ENCODE measurements at regions not wholly inside any gene's neighbourhood (a gene's known extent, or its start where the extent isn't known, plus 50 kb on each side); places are given as distances from the start of the nearest gene placed in this dataset.
A peak's percentile ranks its signal among the peaks of the same experiment; 100 is the strongest.
"Not testable (repeated sequence)": the region's sequence is repeated elsewhere in the genome, so short reads cannot be mapped to it uniquely, and the experiment has no call there.

- H4K20me1 ChIP-seq (ENCODE audit: insufficient read depth); H3K9me2 ChIP-seq; H3K27ac ChIP-seq (ENCODE audit: low read depth in 2 of 2, low read length in 1 of 2); H3K79me2 ChIP-seq (ENCODE audit: insufficient read depth); H3K4me3 ChIP-seq (ENCODE audit: low read depth in 2 of 2, low read length in 1 of 2); H3K4me2 ChIP-seq; H2AFZ ChIP-seq (ENCODE audit: low read depth); H3F3A ChIP-seq (replicated peaks; ENCODE audit: insufficient read depth); H3K9me3 ChIP-seq; H3K36me3 ChIP-seq (replicated peaks in 1 of 2; ENCODE audit: control insufficient read depth in 1 of 2, insufficient read depth in 2 of 2, low read length in 1 of 2); H3K27me3 ChIP-seq (ENCODE audit: insufficient read depth); H3K9ac ChIP-seq; DNase-seq; H3K4me1 ChIP-seq (ENCODE audit: control insufficient read depth in 1 of 2, insufficient read depth in 2 of 2, low read depth in 1 of 2, low read length in 1 of 2); POLR2A ChIA-PET: not testable (repeated sequence)
- WGBS (ENCODE audit: low lambda C conversion rate) = 42% methylated on average over 5 of the region's 6 CpGs
- CTCF ChIA-PET = interaction anchor here (0.6 kb wide), 1 partner anchor 239 kb away, joined by 3 read pairs; no protein-coding TSS in a partner anchor
Measured at GRCh38 chrX:150231368-150231767, 131.7 kb upstream of the MAMLD1 start.

- H3K4me2 ChIP-seq; H3K9me2 ChIP-seq; H3K27me3 ChIP-seq (ENCODE audit: insufficient read depth); H3K27ac ChIP-seq (ENCODE audit: low read depth in 2 of 2, low read length in 1 of 2); H3K36me3 ChIP-seq (replicated peaks in 1 of 2; ENCODE audit: control insufficient read depth in 1 of 2, insufficient read depth in 2 of 2, low read length in 1 of 2); H2AFZ ChIP-seq (ENCODE audit: low read depth); H4K20me1 ChIP-seq (ENCODE audit: insufficient read depth); CTCF ChIA-PET; H3F3A ChIP-seq (replicated peaks; ENCODE audit: insufficient read depth); H3K9ac ChIP-seq; H3K9me3 ChIP-seq; DNase-seq; H3K4me1 ChIP-seq (ENCODE audit: control insufficient read depth in 1 of 2, insufficient read depth in 2 of 2, low read depth in 1 of 2, low read length in 1 of 2); H3K79me2 ChIP-seq (ENCODE audit: insufficient read depth); H3K4me3 ChIP-seq (ENCODE audit: low read depth in 2 of 2, low read length in 1 of 2); POLR2A ChIA-PET: not testable (repeated sequence)
- 30% methylated on average over 4 of the region's 5 CpGs for WGBS (ENCODE audit: low lambda C conversion rate)
Measured at GRCh38 chrX:150232222-150232621, 130.9 kb upstream of the MAMLD1 start.

DNA sequence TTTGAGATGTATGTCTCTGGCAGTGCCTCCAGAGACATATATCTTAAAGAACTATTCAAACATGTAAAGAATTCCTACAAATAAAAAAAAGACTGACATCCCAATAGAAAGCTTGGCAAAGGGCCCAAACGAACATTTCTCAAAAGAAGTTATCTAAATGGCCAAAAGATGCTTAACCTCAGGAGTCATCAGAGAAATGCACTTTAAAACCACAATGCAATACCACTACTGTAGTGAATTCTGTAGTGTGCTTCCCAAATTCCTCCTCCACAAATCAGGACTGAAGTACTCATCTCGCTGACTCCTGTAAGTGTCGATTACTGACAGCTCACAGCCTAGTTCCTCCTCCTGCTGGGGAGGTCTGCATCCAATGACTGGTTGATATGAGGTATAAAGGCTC is 129.0 kb upstream of the MAMLD1 start:
- Histone ChIP-seq H3K36me3 (replicated peaks in 1 of 2; ENCODE audit: control insufficient read depth in 1 of 2, insufficient read depth in 2 of 2, low read length in 1 of 2) (no peaks in the 10 kb centered on the region), H4K20me1 (ENCODE audit: insufficient read depth) (no peaks in the 10 kb centered on the region), H3K27ac (ENCODE audit: low read depth in 2 of 2, low read length in 1 of 2) (no peak overlapping the region), H3K79me2 (ENCODE audit: insufficient read depth) (no peaks in the 10 kb centered on the region), H3K9ac (no peak overlapping the region), H3K27me3 (ENCODE audit: insufficient read depth) (no peaks in the 10 kb centered on the region), H3K9me3 (no peaks in the 10 kb centered on the region; the same call in 1 of the 2 replicates), H3K4me3 (ENCODE audit: low read depth in 2 of 2, low read length in 1 of 2) (no peak overlapping the region), H3K4me1 (ENCODE audit: control insufficient read depth in 1 of 2, insufficient read depth in 2 of 2, low read depth in 1 of 2, low read length in 1 of 2) (no peaks in the 10 kb centered on the region; a peak in 1 of 4 replicates), H3K4me2 (no peak overlapping the region), H3K9me2 (no peaks in the 10 kb centered on the region), H2AFZ (ENCODE audit: low read depth) (no peak overlapping the region), H3F3A (replicated peaks; ENCODE audit: insufficient read depth) (peaks cover 4% of the 10 kb centered on the region)
- POLR2A ChIA-PET = no interaction called here
- DNase-seq = no peak
- WGBS (ENCODE audit: low lambda C conversion rate) = 22% methylated on average over 2 of the region's 3 CpGs
- TF ChIP-seq NRF1 (IDR thresholded peaks at IDR 0.05; ENCODE audit: low read depth, low read length) = no peak
- no peak for TF ChIP-seq ELF1 (IDR thresholded peaks at IDR 0.05)
- TF ChIP-seq CHD2 (IDR thresholded peaks at IDR 0.05; ENCODE audit: low read length, partially characterized antibody) = no peak
- TF ChIP-seq EZH2phosphoT487 (IDR thresholded peaks at IDR 0.05; ENCODE audit: borderline replicate concordance, low read depth) = no peak
- TF ChIP-seq JUND (IDR thresholded peaks at IDR 0.05) = peak; percentile 26; the same call in 1 of the 2 replicates
- TF ChIP-seq TEAD4 (IDR thresholded peaks at IDR 0.05; ENCODE audit: borderline replicate concordance, insufficient read depth) = peak; percentile 16; the same call in 1 of the 2 replicates
- no peak for TF ChIP-seq MXI1 (IDR thresholded peaks at IDR 0.05; ENCODE audit: low read depth, low read length)
- no peak for TF ChIP-seq SIN3A (IDR thresholded peaks at IDR 0.05; ENCODE audit: borderline replicate concordance, low read depth, low read length)
- TF ChIP-seq FOXM1 (IDR thresholded peaks at IDR 0.05; ENCODE audit: low read depth) = no peak
- TF ChIP-seq, protein P1, sequence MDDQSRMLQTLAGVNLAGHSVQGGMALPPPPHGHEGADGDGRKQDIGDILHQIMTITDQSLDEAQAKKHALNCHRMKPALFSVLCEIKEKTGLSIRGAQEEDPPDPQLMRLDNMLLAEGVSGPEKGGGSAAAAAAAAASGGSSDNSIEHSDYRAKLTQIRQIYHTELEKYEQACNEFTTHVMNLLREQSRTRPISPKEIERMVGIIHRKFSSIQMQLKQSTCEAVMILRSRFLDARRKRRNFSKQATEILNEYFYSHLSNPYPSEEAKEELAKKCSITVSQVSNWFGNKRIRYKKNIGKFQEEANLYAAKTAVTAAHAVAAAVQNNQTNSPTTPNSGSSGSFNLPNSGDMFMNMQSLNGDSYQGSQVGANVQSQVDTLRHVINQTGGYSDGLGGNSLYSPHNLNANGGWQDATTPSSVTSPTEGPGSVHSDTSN (IDR thresholded peaks at IDR 0.05) = peak; percentile 13; the same call in 1 of the 2 replicates
- no peak for TF ChIP-seq RFX5 (IDR thresholded peaks at IDR 0.05; ENCODE audit: low read length)
- peak; percentile 49; the same call in 1 of the 2 replicates for TF ChIP-seq NFIC (IDR thresholded peaks at IDR 0.05; ENCODE audit: borderline replicate concordance)
- CTCF ChIA-PET = no interaction called here
